ENCODE measurements at regions not wholly inside any gene's neighbourhood (a gene's known extent, or its start where the extent isn't known, plus 50 kb on each side); places are given as distances from the start of the nearest gene placed in this dataset.

DNA sequence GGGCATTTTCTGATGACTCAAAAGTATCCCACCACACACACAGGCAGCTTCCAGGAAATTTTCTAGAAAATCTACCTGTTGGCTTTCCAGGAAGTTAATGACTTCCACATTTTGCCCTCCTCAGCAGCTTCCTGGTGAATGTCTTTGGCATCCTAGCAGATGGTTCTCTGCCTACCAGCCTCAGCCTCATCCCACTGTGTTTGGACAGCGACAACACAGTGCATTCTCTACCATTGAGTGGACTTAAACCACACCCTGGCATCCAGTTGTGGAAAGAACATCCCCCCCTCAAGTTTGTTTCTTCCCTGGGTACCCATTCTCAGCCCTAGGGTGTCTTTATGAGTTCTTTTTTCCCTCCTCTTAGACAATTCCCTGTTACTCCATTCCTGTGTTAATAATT lies 50.8 kb upstream of the GADL1 start:
- no peak overlapping the region for H3K4me3 ChIP-seq (ENCODE audit: low read depth, low read length)
- no peaks in the 10 kb centered on the region for H3K36me3 ChIP-seq (ENCODE audit: control insufficient read depth, insufficient read depth, low read length)
- H3K9ac ChIP-seq (ENCODE audit: low read depth, low read length) = no peak overlapping the region
- H3K4me1 ChIP-seq (ENCODE audit: control insufficient read depth, insufficient read depth, low read length) = 0 out of 2 replicates have a peak, but pooled peaks cover 3% of the 10 kb centered on the region
- no peaks in the 10 kb centered on the region for H3K9me3 ChIP-seq (ENCODE audit: control insufficient read depth, insufficient read depth, low read length)
- H3K27me3 ChIP-seq (ENCODE audit: control insufficient read depth, insufficient read depth, low read length) = no peaks in the 10 kb centered on the region
- H3K27ac ChIP-seq (ENCODE audit: low read depth, low read length) = no peak overlapping the region

DNA sequence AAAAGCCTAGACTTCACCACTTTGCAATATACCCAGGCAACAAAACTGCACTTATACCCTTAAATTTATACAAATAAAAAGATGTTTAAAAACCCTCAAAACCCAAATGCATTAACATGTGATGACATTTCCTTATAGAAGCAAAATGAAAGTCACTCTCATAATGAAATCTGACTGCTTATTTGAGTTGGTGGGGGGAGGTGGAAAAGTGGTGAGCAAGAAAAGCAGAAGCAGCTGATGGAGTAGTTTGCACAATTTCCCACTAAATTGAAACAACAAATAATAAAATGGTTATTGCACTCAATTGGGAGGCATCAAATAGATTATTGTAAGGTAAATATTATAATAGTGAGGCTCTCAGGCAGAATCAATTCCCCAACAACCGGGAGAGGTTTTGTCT lies 54.0 kb upstream of the GADL1 start:
- Histone ChIP-seq H3K9ac (ENCODE audit: low read depth, low read length) (no peak overlapping the region), H3K4me1 (ENCODE audit: control insufficient read depth, insufficient read depth, low read length) (0 out of 2 replicates have a peak, but pooled peaks cover 3% of the 10 kb centered on the region), H3K9me3 (ENCODE audit: control insufficient read depth, insufficient read depth, low read length) (no peaks in the 10 kb centered on the region), H3K4me3 (ENCODE audit: low read depth, low read length) (no peak overlapping the region), H3K27ac (ENCODE audit: low read depth, low read length) (no peak overlapping the region), H3K27me3 (ENCODE audit: control insufficient read depth, insufficient read depth, low read length) (no peaks in the 10 kb centered on the region), H3K36me3 (ENCODE audit: control insufficient read depth, insufficient read depth, low read length) (no peaks in the 10 kb centered on the region)

DNA sequence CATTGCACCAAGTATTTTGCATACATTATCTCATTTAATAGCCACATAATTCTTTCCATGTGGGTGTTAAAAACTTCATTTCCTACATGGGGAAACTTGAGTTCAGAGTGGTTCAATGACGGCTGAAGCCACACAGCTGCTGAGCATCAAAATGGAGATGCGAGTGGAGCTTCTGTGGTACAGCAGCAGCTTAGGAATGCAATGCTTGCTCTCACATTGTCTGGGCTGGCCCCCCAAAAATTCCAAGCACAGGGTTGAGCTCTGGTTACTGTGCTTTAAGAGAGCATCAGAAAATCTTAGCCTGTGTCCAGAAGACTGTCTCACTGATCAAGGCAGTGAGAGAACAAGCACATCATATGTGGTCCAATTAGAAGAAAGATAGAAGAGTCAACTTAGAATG lies 57.4 kb upstream of the GADL1 start:
- no peaks in the 10 kb centered on the region for H3K27me3 ChIP-seq (ENCODE audit: control insufficient read depth, insufficient read depth, low read length)
- no peaks in the 10 kb centered on the region for H3K36me3 ChIP-seq (ENCODE audit: control insufficient read depth, insufficient read depth, low read length)
- H3K4me3 ChIP-seq (ENCODE audit: low read depth, low read length) = no peak overlapping the region
- no peaks in the 10 kb centered on the region for H3K9me3 ChIP-seq (ENCODE audit: control insufficient read depth, insufficient read depth, low read length)
- H3K27ac ChIP-seq (ENCODE audit: low read depth, low read length) = no peak overlapping the region
- H3K4me1 ChIP-seq (ENCODE audit: control insufficient read depth, insufficient read depth, low read length) = 0 out of 2 replicates have a peak, but pooled peaks cover 3% of the 10 kb centered on the region
- H3K9ac ChIP-seq (ENCODE audit: low read depth, low read length) = no peak overlapping the region

DNA sequence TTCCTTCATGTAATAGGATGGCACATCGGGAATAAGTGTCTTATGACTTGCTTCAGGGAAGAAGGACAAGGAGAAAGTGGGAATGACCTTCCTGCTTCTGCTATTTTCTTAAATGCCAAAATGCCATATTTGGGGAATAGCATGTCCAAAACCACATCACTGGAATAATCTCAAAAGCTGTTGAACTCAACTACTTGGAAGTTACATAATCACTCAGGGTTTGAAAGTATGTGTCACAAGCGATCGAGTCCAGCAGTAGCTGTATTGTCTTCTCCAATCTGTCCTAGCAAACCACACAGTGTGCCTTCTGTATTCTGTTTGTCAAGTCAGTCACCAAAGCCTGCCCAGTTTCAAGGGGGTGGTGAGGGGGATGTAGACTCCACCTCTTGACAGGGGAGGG lies 58.3 kb upstream of the GADL1 start:
- no peak overlapping the region for H3K27ac ChIP-seq (ENCODE audit: low read depth, low read length)
- H3K27me3 ChIP-seq (ENCODE audit: control insufficient read depth, insufficient read depth, low read length) = no peaks in the 10 kb centered on the region
- H3K36me3 ChIP-seq (ENCODE audit: control insufficient read depth, insufficient read depth, low read length) = no peaks in the 10 kb centered on the region
- H3K9ac ChIP-seq (ENCODE audit: low read depth, low read length) = no peak overlapping the region
- H3K9me3 ChIP-seq (ENCODE audit: control insufficient read depth, insufficient read depth, low read length) = no peaks in the 10 kb centered on the region
- 0 out of 2 replicates have a peak, but pooled peaks cover 3% of the 10 kb centered on the region for H3K4me1 ChIP-seq (ENCODE audit: control insufficient read depth, insufficient read depth, low read length)
- H3K4me3 ChIP-seq (ENCODE audit: low read depth, low read length) = no peak overlapping the region

DNA sequence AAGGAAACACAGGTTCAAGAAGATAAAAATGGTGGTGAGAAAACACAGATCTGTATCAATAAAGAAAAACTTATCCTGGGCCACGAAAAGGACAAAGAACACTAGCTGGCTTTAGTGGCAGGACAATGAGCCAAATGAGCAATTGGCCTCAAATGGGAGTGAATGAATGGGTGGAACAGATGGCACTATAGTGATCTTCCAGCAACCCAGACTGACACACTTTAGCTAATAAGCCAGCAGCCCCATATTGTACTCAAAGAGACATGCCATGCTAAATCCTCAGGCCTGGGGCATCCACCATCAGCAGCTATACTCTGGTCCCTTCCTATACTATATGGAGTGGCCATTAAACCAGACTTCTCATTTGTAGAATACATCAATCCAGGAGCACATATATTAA lies 60.0 kb upstream of the GADL1 start:
- no peaks in the 10 kb centered on the region for H3K36me3 ChIP-seq (ENCODE audit: control insufficient read depth, insufficient read depth, low read length)
- H3K27me3 ChIP-seq (ENCODE audit: control insufficient read depth, insufficient read depth, low read length) = no peaks in the 10 kb centered on the region
- H3K9ac ChIP-seq (ENCODE audit: low read depth, low read length) = no peak overlapping the region
- H3K4me1 ChIP-seq (ENCODE audit: control insufficient read depth, insufficient read depth, low read length) = no peaks in the 10 kb centered on the region
- no peaks in the 10 kb centered on the region for H3K9me3 ChIP-seq (ENCODE audit: control insufficient read depth, insufficient read depth, low read length)
- H3K4me3 ChIP-seq (ENCODE audit: low read depth, low read length) = no peak overlapping the region
- no peak overlapping the region for H3K27ac ChIP-seq (ENCODE audit: low read depth, low read length)

DNA sequence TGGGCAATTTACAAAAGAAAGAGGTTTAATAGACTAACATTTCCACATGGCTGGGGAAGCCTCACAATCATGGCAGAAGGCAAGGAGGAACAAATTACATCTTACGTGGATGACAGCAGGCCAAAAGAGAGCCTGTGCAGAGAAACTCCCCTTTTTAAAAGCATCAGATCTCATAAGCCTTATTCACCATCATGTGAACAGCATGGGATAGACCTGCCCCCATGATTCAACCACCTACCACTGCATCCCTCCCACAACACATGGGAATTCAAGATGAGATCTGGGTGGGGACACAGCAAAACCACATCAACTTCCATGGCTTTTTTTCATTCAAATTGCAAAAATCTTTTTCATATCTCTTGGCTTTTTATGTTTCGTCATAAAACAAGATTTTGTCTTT lies 67.6 kb upstream of the GADL1 start:
- H3K27me3 ChIP-seq (ENCODE audit: control insufficient read depth, insufficient read depth, low read length) = no peaks in the 10 kb centered on the region
- no peak overlapping the region for H3K9ac ChIP-seq (ENCODE audit: low read depth, low read length)
- no peaks in the 10 kb centered on the region for H3K4me1 ChIP-seq (ENCODE audit: control insufficient read depth, insufficient read depth, low read length)
- no peaks in the 10 kb centered on the region for H3K9me3 ChIP-seq (ENCODE audit: control insufficient read depth, insufficient read depth, low read length)
- no peak overlapping the region for H3K4me3 ChIP-seq (ENCODE audit: low read depth, low read length)
- H3K36me3 ChIP-seq (ENCODE audit: control insufficient read depth, insufficient read depth, low read length) = no peaks in the 10 kb centered on the region
- H3K27ac ChIP-seq (ENCODE audit: low read depth, low read length) = no peak overlapping the region

DNA sequence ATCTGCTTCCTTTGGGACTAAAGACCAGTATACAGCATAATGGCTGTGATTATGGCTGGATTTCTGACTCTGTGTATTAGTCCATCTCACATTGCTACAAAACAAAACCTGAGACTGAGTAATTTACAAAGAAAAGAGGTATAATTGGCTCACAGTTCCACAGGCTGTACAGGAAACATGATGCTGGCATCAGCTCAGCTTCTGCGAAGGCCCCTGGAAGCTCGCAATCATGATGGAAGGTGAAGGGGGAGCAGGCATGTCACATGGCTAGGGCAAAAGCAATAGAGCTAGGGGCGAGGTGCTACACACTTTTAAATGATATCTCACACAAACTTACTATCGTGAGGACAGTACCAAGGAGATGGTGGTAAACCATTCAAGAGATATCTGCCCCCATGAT lies 68.0 kb upstream of the GADL1 start:
- no peaks in the 10 kb centered on the region for H3K4me1 ChIP-seq (ENCODE audit: control insufficient read depth, insufficient read depth, low read length)

DNA sequence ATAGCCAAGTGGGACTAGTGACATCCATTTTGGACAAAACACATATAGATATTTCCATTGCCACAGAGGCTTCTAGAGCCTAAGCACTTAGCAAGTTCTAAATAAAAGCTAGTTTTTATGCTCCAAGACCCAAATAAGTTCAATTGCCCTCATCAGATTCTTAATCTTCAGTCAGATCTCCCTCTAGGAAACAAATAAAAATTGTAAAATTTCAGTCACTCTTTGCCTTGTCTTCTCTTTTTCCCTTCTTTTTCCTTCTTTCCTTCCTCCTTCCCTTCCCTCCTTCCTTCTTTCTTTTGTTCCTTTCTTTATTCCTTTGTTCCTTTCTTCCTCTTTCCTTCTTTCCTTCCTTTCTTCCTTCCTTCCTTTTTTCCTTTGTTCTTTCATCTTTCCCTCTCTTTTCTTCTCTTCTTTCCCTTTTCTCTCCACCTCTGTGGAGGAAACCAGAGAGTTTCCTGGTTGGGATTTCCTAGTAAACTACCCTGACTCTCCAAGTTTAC lies 68.8 kb upstream of the GADL1 start:
- Histone ChIP-seq H3K27me3 (ENCODE audit: control insufficient read depth, insufficient read depth, low read length) (no peaks in the 10 kb centered on the region), H3K9me3 (ENCODE audit: control insufficient read depth, insufficient read depth, low read length) (no peaks in the 10 kb centered on the region), H3K4me1 (ENCODE audit: control insufficient read depth, insufficient read depth, low read length) (no peaks in the 10 kb centered on the region), H3K27ac (ENCODE audit: low read depth, low read length) (no peak overlapping the region), H3K9ac (ENCODE audit: low read depth, low read length) (no peak overlapping the region), H3K4me3 (ENCODE audit: low read depth, low read length) (no peak overlapping the region), H3K36me3 (ENCODE audit: control insufficient read depth, insufficient read depth, low read length) (no peaks in the 10 kb centered on the region)

More for the DNA sequence above, 68.0 kb upstream of the GADL1 start:
- Histone ChIP-seq H3K27ac (ENCODE audit: low read depth, low read length) (no peak overlapping the region), H3K27me3 (ENCODE audit: control insufficient read depth, insufficient read depth, low read length) (no peaks in the 10 kb centered on the region), H3K9me3 (ENCODE audit: control insufficient read depth, insufficient read depth, low read length) (no peaks in the 10 kb centered on the region), H3K4me3 (ENCODE audit: low read depth, low read length) (no peak overlapping the region), H3K9ac (ENCODE audit: low read depth, low read length) (no peak overlapping the region), H3K36me3 (ENCODE audit: control insufficient read depth, insufficient read depth, low read length) (no peaks in the 10 kb centered on the region)

DNA sequence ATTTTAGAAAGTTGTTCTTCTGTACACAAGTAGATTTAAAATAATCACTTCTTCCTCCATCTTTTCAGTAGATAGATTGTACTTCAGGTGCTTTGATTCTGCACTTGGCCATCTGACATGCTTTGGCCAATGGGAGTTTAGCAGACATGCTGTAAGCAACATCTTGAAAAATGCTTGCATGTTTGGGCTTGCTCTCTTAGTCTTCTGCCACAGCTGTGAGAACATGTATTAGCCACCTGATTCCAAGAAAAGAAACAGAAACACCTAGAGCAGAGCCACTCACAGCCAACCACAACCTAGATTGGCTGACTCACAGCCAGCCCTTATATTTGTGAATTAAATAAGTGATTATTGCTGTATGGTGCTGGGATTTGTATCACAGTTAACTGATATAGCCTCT lies 70.2 kb upstream of the GADL1 start:
- no peak overlapping the region for H3K4me3 ChIP-seq (ENCODE audit: low read depth, low read length)
- no peak overlapping the region for H3K9ac ChIP-seq (ENCODE audit: low read depth, low read length)
- no peaks in the 10 kb centered on the region for H3K4me1 ChIP-seq (ENCODE audit: control insufficient read depth, insufficient read depth, low read length)
- no peak overlapping the region for H3K27ac ChIP-seq (ENCODE audit: low read depth, low read length)
- H3K27me3 ChIP-seq (ENCODE audit: control insufficient read depth, insufficient read depth, low read length) = no peaks in the 10 kb centered on the region
- H3K36me3 ChIP-seq (ENCODE audit: control insufficient read depth, insufficient read depth, low read length) = no peaks in the 10 kb centered on the region
- no peaks in the 10 kb centered on the region for H3K9me3 ChIP-seq (ENCODE audit: control insufficient read depth, insufficient read depth, low read length)

DNA sequence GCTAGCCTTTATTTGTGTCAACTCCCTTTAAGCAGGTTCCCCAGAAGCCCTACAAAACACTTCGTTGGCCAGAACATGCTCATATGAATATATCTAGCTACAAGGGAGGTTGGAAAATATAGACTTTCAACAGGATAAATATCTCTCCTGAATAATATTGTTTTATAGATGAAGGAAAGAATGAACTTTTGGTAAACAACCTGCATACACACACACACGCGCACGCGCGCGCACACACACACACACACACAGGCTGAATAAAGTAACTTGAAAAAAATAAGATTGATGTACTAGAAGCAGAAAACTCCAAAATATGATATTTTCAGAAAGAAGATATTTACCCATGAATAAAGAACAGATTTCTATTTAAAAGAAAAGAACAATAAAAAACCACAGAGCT lies 72.4 kb upstream of the GADL1 start:
- Histone ChIP-seq H3K36me3 (ENCODE audit: control insufficient read depth, insufficient read depth, low read length) (no peaks in the 10 kb centered on the region), H3K27me3 (ENCODE audit: control insufficient read depth, insufficient read depth, low read length) (no peaks in the 10 kb centered on the region), H3K4me1 (ENCODE audit: control insufficient read depth, insufficient read depth, low read length) (no peaks in the 10 kb centered on the region), H3K9me3 (ENCODE audit: control insufficient read depth, insufficient read depth, low read length) (no peaks in the 10 kb centered on the region), H3K27ac (ENCODE audit: low read depth, low read length) (no peak overlapping the region), H3K4me3 (ENCODE audit: low read depth, low read length) (no peak overlapping the region), H3K9ac (ENCODE audit: low read depth, low read length) (no peak overlapping the region)

DNA sequence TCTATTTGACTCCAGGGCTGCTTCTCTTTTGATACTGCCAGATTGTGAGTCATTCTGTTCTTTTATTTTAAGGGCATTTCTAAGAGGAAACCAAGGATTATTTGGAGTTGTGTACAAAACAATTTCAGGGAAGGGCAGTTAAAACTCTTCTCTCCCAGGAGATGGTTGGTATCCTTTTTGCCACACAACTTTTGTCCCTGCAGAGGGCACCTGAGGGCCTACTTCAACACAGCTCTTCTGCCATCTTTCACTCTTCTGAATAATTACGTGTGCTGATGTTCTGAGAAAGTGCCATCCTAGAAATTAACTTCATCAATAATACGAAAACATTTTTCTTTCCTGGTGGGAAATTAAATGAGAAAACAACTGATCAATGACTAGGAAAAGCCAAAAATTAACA lies 75.7 kb upstream of the GADL1 start:
- H3K9ac ChIP-seq (ENCODE audit: low read depth, low read length) = no peak overlapping the region
- H3K36me3 ChIP-seq (ENCODE audit: control insufficient read depth, insufficient read depth, low read length) = no peaks in the 10 kb centered on the region
- H3K27me3 ChIP-seq (ENCODE audit: control insufficient read depth, insufficient read depth, low read length) = no peaks in the 10 kb centered on the region
- no peak overlapping the region for H3K27ac ChIP-seq (ENCODE audit: low read depth, low read length)
- H3K9me3 ChIP-seq (ENCODE audit: control insufficient read depth, insufficient read depth, low read length) = no peaks in the 10 kb centered on the region
- H3K4me1 ChIP-seq (ENCODE audit: control insufficient read depth, insufficient read depth, low read length) = 0 out of 2 replicates have a peak, but pooled peaks cover 8% of the 10 kb centered on the region
- H3K4me3 ChIP-seq (ENCODE audit: low read depth, low read length) = no peak overlapping the region

DNA sequence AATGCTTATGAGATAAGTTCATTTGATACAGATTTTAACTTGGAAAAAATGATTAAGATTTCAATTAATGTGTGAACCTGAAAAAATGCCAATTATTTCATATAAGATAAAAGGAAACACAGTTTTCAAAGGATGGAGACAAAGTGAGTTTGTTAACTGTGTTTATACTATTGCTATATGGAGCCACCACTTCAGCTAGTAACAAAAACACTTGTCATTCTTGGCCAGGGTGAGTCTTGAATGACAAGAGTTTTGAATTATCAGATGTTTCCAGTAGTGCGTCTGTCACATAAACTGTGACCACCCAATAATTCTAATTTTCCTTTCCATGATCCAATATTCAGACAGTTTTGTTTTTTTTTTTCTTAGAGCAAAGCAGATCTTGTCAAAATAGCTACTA lies 78.0 kb upstream of the GADL1 start:
- Histone ChIP-seq H3K27me3 (ENCODE audit: control insufficient read depth, insufficient read depth, low read length) (no peaks in the 10 kb centered on the region), H3K9ac (ENCODE audit: low read depth, low read length) (no peak overlapping the region), H3K36me3 (ENCODE audit: control insufficient read depth, insufficient read depth, low read length) (no peaks in the 10 kb centered on the region), H3K27ac (ENCODE audit: low read depth, low read length) (no peak overlapping the region), H3K9me3 (ENCODE audit: control insufficient read depth, insufficient read depth, low read length) (no peaks in the 10 kb centered on the region), H3K4me3 (ENCODE audit: low read depth, low read length) (no peak overlapping the region), H3K4me1 (ENCODE audit: control insufficient read depth, insufficient read depth, low read length) (0 out of 2 replicates have a peak, but pooled peaks cover 8% of the 10 kb centered on the region)

All from HUES48 (cell line).